ENCODE measurements at regions not wholly inside any gene's neighbourhood (a gene's known extent, or its start where the extent isn't known, plus 50 kb on each side); places are given as distances from the start of the nearest gene placed in this dataset.

DNA sequence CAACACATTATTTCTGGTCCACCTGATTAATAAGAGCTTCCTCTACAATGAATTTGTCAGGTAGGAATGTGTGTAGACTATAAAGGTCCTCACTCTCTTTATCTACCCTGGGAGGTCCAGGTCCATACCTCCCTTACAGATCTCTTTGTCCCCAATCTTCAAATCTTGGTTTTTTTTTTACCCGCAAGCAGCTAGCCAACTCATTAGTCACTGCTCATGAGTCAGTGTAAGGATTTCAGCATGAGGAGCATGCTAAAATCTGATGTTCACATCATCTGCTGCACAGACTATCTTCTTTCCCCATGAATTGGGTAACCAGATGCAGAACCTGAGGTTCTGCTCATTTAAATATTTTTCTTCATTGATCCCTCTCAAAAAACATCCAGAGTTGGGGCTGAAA lies 397.0 kb upstream of the ISX start:
- TF ChIP-seq POLR2A (IDR thresholded peaks at IDR 0.05; ENCODE audit: low read length), result no peak
- no peak for TF ChIP-seq GATA1 (IDR thresholded peaks at IDR 0.05; ENCODE audit: low read depth, low read length)

Measured in erythroblast (primary cell).